GM23248 (cell line): ENCODE measurements at regions not wholly inside any gene's neighbourhood (a gene's known extent, or its start where the extent isn't known, plus 50 kb on each side); places are given as distances from the start of the nearest gene placed in this dataset.
"Not testable (repeated sequence)": the region's sequence is repeated elsewhere in the genome, so short reads cannot be mapped to it uniquely, and the experiment has no call there.

ENCODE experiments used
- EZH2 ChIP-seq: fragments of 200-600 bp; sonication (generic); IDR thresholded peaks from 2 replicates; pipeline ENCODE4 v1.6.1; 2018; ENCODE audit warnings: antibody characterized with exemption, mild to moderate bottlenecking; ENCODE audit not compliant: insufficient read depth, poor library complexity, severe bottlenecking
- EZH2phosphoT487 ChIP-seq: fragments of 200-600 bp; sonication (generic); IDR thresholded peaks from 2 replicates; pipeline ENCODE4 v1.6.1; 2018; ENCODE audit warnings: antibody characterized with exemption, moderate library complexity, mild to moderate bottlenecking, low read depth; ENCODE audit not compliant: insufficient read depth

DNA sequence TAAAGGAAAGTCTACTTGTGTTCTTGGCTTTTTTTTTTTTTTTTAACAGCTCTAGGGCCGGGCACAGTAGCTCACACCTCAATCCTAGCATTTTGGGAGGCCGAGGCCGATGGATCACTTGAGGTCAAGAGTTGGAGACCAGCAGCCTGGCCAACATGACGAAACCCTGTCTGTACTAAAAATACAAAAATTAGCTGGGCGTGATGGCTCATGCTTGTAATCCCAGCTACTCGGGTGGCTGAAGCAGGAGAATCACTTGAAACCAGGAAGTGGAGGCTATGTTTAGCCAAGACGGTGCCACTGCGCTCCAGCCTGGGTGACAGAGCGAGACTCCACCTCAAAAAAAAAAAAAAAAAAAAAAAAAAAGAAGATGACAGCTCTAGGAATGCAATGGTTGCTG is 169.9 kb downstream of the NEDD1 start:
- not testable (repeated sequence) for TF ChIP-seq EZH2, EZH2phosphoT487
